Fibroblast of upper back skin (primary cell): ENCODE measurements at regions not wholly inside any gene's neighbourhood (a gene's known extent, or its start where the extent isn't known, plus 50 kb on each side); places are given as distances from the start of the nearest gene placed in this dataset.

Experiments
- DNase-seq: peaks from one replicate; pipeline ENCODE4 v3.0.0-alpha.2; 2013

- DNase-seq = peak; percentile 19
Observed at GRCh38 chr4:122309988-122310626, 68.7 kb upstream of the ADAD1 start.

GRCh38 chr4:122313006-122313646, 65.7 kb upstream of the ADAD1 start:
- no peak for DNase-seq

DNA sequence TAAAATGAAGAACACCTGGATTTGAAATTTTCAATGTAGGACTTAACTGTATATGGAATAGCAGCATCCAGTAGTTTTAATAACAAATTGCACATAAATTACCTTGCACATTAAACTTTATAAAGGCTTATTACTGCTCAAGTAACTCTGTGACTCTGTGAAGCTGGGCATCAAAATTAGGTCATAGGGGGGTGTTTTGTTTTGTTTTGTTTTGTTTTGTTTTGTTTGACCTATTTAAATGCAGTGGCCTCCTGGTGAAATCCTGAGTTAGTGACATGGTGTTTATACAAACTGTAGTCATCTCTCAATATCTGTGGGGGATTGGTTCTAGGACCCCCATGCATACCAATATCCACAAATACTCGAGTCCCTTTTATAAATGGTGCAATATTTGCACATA, 51.9 kb upstream of the ADAD1 start:
- no peak for DNase-seq

DNA sequence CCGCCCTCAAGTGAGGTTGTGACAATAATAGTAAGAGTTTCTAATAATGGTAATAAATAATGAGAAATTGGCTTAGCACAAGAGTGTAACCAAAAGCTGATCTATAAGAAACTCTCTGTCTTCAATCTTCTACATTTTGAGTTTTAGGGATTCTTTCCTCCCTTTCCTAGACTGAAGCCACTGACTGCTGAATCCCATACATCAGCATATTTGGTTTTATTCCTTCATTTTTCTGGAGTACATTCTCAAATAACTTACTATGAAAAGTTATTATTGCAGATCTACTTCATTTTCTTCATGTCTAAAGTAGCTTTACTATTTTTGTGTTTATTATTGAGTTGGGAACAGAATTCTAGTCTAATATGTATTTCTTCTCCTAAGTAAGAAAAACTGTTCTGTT, 49.9 kb upstream of the ADAD1 start:
- DNase-seq = no peak
